HT-29 (cell line): ENCODE measurements at regions not wholly inside any gene's neighbourhood (a gene's known extent, or its start where the extent isn't known, plus 50 kb on each side); places are given as distances from the start of the nearest gene placed in this dataset.

Source experiments
- DNase-seq: peaks from one replicate; pipeline ENCODE4 v3.0.0-alpha.2; 2015; ENCODE audit warnings: low spot score

DNA sequence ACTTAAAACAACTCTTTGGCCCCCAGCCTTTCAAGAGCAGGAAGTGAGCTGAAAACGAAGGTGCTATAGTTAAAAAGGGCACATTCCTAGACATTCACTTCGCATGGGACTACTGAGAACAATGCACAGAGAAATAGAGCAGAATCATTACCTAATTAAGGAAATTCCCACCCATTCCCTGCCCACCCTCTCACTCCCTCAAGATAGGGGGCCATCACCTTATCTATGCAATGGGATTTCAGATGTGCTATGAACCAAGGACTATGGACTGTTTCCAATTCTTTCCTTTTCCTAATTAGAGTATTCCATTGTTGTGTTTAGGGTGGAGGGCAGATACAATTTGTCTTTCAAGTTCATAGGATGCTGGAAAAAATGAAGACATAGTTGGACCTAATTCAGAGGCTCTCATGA, 476.8 kb downstream of the CETN3 start:
- DNase-seq: no peak

DNA sequence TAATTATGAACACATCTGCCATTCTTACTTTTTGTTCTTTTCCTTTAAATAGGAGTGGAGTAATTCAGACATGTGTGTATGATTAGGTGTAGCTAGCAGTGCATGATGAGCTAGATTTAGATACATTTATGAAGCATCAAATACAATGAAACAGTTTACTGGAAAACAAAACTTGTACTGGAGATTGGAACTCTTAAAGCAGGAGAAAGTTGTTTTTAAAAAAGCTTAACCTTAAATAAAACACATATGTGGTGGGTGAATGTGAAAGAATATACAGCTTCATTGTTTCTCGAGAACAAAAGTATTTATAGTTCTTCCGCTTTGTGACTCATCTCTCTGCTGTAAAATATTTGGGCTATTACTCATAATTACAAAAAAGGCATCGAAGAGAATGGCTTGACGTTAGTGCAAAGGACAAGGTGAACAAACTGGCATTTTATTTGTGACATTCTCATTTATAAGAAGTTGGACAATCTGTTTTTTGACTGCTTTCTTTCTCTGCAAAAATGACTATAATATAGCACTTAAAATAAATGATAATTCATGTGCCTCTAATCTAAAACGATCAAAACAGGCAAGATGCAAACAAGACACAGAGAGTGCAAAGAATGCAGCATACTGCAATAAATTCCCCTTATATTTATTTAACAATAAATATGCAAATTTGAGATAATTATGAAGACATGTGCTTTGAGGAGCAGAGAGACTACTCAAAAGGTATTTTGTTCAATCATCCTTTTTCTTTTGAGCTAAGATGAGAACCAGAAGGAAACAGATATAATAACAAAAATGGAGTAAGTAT, 478.8 kb downstream of the CETN3 start:
- peak; percentile 73 for DNase-seq

DNA sequence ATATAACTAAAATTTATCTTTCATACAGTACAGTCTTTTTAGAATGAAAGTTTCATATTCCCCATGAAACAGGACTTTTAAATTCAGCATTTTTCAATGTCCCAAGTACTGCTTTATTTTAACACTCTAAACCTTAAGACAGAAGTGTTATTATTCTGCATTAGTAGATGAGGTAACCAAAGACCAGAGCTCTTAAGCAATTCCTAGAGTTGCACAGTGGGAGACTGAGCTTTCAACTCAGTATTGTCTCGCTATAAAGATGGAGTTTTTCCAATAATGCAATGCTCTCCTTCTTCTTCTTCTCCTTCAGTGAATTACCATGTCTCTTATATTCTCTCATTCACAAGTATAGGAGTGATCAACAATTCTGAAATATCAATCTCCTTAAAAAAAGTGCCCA, 479.7 kb downstream of the CETN3 start:
- DNase-seq: no peak

DNA sequence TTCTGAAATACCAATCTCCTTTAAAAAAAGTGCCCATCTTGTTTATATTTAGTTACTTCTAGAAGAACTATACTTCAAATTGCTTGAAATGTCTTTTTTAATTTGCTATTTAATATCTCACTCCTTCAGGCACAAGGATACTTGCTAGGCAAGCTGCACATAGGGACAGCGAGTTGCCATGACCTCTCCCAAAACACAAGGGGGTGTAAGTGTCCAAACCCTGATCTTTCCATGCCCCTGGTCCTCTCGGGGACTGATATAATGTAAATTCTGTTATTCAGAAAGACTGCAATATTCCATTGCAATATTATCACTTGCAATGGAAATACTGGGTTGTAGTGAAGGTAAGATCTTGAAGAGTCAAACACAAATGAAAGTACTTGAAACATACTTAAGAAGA, 480.4 kb downstream of the CETN3 start:
- DNase-seq: no peak

DNA sequence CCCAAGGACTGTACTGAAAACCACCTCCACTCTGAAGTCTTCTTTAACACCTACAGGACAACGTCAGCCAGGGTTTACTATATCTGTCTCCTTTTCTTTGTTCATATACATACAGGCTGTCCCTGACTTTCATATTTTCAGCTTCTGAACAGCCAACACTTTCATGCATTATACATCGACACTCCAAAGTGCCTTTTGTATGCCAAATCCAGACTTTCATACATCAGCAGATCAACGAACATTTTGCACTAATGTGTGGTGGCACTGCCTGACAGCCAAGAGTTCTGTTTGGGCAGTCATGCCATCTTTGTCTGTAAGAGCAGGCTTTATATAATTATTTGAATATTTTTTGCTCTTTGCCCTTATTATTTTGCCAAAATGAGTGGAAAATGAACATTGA, 487.4 kb downstream of the CETN3 start:
- DNase-seq: no peak

DNA sequence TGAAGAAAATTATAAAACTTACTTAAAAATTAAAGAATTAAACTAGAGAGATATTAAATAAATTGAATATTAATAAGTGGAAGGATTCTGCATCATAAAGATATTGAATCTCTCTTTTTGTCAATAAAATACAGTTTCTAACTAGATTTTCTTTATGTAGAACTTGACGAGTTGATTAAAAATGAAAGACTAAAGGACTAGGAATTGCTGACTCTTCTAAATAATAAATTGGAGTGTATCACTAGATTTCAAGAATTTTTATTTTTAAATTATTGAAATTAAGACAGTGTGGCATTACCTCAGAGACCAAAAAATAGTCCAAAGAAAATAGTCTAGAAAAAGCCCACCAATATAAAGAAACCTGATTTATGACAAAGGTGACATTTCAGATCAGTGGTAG, 492.4 kb downstream of the CETN3 start:
- no peak for DNase-seq

DNA sequence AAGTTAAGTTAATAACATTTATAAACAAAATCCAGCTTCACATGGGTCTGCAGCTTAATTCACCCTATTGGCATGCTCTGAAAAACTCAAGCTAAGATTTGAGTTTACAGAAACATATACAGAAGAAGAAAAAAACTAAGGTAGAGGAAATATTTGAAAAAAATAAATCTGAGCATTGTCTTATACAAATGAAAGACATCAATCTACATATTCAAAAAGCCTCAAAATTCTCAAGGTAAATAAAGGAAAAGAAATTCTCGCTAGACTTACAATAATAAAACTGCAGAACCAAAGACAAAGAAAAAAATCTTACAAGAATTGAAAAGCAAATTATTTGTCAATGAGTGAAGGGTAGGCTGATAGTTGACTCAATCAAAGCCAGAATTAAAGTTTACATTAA, 493.4 kb downstream of the CETN3 start:
- no peak for DNase-seq

DNA sequence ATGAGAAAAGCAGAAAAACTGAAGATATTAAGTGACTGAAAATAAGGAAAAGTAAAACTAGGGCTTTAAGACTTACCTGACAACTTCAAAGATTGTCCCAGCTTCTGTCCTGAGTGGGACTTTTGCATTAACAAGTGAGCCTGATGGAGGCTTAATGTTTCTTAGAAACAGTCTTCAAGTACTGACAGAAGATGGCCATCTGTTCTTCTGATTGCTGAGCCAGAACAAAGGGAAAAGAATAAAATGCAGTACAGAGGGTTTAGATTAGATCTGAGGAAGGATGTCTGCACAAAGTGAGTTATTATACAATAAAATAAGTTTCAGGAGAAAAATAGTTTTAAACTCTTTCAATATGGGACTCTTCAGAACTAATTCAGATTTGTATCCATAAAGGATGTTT, 500.7 kb downstream of the CETN3 start:
- DNase-seq: no peak

DNA sequence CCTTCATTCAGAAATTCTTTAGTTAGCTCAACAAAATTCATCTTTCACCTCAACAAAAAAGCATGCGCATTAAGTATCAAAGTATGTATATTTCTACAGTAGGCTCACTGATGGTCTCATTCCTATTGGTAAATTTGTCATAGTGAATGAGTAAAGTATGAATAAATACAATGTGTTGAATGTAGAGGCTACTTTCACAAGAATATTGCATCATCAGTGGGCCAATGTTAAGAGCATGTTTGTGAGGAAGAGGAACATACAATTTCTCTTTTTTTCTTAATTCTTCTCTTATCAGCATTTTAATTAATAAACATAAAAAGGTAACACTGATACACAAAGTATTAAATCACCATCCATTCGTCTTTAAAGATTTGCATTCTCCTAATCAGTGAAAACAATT, 505.1 kb downstream of the CETN3 start:
- DNase-seq: no peak

DNA sequence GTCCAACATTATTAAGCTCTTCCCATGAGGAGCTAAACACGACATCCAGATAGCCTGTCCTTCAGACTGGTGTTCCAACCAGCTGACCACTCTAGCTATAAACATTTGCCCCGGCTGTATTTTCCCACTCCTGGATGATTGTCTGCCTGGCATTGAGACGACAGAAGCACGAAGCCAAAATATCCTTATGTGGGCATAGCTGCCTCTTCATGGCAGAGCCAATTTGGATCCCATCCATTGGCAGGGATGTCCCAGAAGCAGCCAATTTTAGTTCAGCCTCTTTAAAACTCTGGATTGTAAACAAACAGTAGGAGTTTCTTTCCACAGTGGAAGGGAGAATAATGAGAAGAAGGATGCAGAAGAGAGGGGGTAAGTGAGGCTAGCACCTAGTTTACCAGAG, 507.6 kb downstream of the CETN3 start:
- DNase-seq: no peak

DNA sequence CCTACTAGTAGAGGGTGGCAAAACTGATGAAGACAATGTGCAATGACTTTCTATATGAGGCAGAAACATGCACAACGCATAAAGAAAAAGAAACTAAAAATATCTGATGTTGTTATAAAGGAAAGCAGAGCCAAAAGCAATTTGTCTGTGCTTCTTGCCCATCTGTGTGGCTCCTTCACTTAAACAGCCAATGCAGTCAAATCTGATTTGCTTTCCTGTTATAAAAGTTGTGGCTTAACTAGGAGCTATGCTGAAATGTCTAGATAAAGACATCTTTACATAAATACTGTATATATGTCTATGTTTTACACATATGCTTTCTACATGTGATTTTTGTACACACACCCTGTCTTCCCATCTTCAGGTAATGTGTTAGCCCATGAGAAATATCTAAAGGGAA, 508.2 kb downstream of the CETN3 start:
- DNase-seq: no peak

DNA sequence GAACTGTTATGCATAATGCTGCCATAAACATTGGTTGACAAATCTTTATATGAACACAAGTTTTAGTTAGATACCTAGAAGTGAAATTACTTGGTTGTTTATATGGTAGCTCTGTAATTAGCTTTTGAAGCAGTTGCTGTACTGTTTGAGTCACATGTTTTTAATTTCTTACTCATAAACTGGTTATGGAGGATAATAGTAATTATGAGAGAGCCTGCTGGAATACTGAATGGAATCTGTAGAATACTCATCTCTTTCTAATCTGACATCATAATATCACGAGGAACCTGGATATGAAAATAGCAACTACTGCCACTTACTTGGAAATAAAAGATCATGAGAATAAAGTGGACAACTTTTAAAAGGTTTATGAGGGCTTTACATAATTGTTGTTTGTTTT, 509.2 kb downstream of the CETN3 start:
- DNase-seq: no peak

DNA sequence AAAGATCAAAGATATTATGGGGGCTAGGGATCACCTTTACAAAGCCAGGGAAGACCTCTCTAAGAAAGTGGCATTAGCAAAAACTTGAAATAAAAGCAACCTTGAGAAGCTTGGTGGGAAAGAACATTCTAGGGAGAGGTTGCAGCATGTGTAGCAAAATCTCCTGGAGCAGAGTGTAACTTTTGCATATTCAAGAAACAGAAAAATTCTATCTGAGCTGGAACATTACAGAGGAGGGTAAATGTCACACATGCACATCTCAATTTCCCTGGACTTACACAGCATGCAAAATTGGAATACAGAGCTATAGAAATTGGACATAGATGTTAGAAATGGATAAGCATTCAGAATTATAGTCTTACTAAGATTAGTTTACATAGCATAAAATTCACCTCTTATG, 510.0 kb downstream of the CETN3 start:
- no peak for DNase-seq

DNA sequence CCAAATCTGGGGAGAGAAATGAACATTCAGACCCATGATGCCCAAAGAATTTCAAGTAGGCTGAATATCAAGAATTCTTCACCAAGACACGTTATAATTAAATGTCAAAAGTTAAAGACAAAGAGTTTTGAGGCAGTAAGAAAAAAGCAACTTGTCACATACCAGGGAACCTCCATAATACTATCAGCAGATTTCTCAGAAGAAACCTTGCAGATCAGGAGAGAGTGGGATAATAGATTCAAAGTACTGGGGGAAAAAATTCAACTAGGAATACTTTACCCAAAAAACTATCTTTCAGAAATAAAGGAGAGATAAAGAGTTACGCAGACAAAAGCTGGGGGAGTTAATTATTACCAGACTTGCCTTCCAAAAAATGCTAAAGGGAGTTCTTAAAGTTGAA, 516.0 kb downstream of the CETN3 start:
- no peak for DNase-seq

DNA sequence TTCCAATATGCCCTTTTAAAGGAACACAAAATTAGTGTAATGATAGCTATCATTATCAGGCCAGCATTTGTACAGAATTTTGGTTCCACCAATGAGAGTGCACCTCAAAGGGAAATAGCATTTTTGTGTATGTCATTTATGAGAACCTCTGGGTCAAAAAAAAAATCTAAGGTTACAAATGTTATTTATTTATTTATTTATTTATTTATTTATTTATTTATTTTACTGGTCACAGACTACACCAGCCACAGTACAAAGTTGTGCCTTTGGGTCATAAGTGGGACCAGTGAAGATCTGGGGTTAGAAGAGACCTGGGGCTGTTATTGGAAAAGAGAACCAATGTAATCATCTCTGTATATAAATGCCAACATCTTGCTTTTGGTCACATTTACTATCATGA, 523.9 kb downstream of the CETN3 start:
- DNase-seq: no peak

DNA sequence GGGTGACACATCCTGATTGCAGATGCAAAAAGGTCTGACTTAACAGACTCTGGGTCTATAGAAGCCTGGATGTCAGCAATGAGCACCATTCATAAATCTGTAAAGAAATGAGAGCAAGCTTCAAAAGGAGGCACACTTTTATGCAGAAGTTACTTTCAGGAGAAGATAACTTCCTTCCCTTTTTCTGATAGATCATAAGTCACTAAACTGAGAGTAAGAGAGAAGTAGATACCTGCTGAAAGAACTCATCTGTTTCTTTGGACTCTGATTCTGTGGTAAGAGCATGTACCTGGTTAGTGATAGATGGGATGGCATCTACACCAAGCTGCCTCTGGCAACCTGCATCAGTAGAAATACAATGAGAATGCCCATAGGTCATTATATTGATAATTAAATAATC, 525.6 kb downstream of the CETN3 start:
- DNase-seq: no peak

DNA sequence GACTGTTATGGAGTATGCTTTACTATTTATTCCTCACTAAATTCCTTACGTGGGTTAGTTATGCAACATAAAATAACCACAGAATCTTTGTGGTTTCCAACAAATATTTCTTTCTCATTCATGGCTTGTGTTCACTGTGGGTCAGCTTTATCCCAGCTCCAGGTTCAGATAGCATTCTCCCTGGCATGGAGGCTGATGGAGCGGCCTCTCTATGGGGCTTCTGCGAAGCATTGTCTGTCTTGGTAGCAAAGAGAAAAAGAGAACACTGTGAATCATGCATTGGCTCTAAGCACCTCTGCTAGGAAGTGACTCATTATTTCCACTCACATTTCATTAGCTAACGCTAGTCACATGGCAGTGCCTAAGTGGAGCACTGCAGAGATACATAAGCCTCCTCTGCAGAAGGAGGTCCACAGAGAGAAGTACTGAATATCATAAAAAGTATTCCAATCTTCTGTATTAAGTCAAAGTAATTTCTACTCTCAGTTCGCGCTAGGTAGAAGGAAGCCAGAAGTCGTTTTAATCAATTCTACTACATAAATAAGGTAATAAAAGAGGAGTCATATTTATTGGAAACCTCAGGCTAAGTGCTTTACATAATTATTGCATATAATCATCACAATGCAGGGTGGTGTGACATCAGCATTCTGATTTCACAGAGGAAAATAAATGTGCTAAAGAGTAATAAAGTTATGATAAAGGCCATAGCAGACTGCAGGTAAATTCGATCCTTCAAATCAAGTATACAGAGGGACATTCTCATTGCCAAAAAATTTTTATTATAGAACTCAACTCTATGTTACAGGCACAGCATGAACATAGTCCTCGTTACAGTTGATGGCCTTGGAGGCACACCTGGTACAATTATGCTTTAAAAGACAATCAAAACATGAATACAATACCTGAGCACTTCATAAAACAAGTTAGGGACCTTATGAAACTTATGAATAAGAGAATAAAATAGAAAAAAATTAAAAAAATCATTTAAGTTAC, 531.1 kb downstream of the CETN3 start:
- peak; percentile 17 for DNase-seq

DNA sequence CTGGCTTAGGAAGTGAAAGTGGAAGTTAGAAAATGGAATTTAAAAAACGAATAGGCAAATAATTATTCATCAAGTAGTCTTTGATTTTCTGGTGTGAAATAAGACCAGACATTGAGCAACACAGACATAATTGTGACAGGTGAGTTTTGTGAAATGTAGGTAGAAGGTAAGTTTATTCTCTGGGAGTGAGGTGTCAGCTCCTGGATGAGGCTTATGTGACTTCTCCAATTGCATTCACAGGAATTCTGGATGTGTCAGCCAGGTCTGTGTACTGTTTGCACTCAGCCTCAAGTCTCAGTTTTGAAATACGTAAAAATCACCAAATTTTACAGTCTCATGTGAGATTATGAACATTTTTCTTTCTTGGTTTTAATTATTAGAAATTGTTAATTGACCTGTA, 537.6 kb downstream of the CETN3 start:
- DNase-seq: no peak

DNA sequence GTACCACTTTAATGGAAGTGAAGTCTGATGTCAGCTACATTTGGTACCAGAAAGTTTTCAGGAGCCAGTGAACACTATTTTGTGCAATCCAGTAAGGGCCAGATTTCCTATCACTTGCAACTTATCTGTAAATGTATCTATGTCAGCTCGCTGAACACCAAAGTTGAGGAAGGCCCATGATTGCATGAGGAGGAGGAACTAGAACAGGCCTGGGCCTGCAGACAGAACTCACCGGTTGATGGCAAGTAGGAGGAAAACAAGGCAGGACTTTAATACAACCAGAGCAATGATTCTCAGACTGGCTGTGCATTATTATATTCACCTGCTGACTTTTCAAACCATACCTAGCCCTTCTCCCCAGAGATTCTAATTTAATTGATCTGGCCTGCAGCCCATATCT, 540.2 kb downstream of the CETN3 start:
- DNase-seq: no peak

DNA sequence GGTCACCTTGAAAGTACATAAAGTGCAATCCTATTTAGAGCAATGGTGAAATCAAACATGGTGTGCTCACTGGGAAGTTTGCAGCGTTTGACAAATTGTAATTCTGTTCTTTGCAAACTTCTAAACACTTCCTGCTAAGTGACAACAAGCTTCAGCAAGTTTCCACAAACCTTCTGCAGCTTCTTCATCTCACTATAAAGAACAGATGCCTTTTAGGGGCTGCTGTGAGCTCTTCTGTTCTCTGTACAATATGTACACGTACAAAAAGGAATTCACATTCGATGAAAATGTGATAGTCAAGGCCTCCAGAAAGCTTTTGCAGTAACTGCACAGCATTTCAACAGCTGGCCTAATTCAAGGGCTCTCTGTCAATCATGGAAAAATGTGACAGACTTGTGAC, 543.1 kb downstream of the CETN3 start:
- no peak for DNase-seq

DNA sequence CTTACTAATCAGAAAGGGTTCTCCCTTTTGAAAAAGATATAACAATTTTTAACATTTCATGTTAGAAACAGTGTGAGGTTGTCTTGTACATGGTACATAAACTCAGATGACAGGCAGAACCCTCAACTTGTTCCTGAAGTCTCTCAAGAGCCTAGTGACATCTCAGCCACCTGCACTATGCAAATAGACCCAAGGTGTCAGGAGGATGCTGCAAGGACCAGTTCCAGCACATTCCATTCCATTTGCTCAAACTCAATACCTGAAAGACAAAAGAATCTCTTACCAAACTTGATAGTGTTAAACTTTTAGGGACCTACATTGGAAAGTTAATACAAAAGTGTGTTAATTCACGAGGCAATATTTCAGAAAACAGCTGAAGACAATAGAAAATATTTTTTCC, 544.6 kb downstream of the CETN3 start:
- DNase-seq: no peak

DNA sequence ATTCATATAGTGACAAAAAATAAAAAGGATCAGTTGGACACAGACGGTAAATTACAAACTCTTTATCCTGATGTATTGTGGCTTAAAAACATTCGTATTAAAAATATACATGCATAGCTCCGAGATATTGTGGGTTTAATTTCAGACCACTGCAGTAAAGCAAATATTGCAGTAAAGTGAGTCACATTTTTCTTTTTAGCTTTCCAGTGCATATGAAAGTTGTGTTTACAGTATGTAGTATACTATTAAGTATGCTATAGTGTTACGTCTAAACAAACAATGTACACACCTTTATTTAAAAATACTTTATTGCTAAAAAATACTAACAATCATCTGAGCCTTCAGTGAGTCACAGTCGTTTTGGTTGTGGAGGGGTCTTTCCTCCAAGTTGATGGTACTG, 551.8 kb downstream of the CETN3 start:
- DNase-seq: no peak

DNA sequence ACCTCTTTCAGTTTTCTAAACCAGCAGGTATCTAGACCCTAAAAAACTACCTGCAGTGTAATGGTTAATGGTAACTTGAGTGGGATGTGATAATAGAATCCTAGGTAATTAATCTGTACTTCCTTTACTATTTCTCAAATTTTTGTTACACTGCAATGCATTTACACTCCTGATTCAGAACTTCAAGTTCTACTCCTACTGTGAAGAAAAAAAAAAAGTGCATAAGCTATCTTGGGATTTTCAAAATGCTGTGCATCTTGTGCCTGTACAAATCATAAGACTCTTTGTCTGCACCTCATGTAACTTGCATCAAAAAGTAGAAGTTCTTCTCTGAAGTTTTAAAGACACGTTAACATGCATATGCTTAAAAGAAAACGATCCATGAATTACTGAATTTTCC, 554.1 kb downstream of the CETN3 start:
- no peak for DNase-seq
